NCI-H69 (cell line): ENCODE measurements at regions not wholly inside any gene's neighbourhood (a gene's known extent, or its start where the extent isn't known, plus 50 kb on each side); places are given as distances from the start of the nearest gene placed in this dataset.
"Not testable (repeated sequence)": the region's sequence is repeated elsewhere in the genome, so short reads cannot be mapped to it uniquely, and the experiment has no call there.

Experiments
- DNase-seq: peaks from one replicate; lab custom pipeline; 2025; lab: John Stamatoyannopoulos, UW

DNA sequence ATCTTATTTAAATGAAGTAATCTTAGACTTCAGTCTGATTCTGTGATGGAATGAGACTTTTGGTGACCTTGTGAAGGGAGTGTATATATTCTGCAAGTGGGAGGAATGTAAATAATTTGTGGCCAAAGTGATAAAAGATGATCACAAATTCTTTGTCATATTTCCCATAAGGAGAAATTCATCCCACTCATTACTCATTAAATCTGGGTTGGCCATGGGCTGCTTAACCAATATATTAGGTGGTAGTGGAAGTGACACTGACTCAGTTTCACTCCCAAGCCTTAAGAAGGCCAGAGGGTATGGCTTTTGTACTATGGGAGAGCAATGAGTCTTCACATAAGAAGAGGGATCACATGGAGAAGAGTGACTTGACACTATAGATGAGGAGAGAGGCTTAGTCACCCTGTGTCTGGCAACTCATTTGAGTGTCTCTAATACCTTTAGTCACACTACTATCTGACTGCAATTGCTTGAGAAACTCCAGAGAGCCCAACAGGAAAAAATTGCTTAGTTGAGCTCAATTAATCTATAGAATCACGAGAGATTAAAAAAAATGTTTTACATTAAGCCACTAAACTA, 408.2 kb upstream of the PITX2 start:
- no peak for DNase-seq

DNA sequence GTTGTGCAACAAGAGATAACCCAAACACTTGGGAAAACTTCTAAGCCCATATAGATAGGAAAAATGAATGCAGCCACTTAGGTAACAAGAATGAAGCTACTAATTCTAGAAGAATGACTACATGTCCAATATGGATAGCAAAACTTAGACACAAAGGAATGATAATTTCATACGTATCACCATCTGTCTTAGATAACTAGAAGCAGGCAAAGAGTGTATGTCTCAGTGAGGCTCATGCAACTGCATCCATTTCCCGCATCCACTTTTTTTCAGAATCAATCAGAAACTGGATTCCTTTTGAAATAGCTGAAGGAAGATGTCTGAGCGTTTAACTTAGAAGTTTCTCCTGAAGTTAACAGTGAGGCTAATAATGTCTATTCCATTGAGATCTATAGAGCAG, 408.7 kb upstream of the PITX2 start:
- no peak for DNase-seq

DNA sequence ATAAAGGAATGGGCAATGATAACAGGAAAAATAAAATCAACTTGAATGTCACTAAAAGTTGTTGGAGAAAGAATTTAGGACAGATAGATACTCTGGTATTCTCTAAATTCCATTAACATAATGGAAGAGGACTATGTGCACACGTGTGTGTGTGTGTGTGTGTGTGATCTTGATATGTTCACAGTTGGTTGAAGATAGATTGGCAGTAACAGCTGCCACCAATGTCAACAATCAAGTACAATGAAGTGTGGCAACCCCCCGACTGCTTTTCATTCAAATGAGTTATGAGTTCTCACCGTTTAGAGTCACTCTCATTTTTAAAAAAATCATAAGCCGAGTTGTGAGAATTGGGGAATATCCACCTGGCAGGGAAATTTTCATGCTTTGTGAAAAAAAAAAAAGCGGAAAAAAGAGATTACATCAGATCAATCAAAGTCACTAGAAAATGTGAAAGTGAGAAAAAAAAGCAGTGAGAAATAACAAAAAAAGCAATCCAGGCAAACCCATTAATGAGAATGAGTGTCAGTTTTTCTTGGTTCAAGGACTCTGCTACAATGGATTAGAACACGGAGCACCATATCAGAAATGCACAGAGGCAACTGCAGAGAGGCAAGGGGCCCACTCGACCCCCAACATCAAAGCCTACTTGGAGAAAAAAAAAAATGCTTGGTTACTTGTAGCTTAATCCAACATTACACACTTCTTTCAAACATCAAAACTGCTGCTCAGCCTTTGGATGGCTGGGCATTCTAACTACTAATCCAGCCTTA, 414.9 kb upstream of the PITX2 start:
- DNase-seq: peak; percentile 71

DNA sequence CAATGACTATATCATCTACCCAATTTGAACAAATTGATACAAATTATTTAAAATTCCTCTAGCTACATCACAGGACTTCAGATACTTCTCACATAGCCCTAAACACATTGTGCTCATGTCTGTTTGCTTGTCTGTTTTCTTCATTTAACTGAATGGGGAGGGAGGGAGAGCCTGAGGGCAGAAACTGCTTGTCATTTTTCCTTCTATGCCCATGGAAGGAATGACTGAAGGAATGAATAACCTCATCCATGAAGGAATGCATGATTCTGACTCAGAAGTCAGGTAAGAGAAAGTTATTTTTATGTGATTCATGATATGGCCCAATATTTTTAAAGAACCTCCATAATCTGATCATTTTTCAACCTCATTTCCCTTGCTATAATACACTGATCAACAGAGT, 418.0 kb upstream of the PITX2 start:
- no peak for DNase-seq

DNA sequence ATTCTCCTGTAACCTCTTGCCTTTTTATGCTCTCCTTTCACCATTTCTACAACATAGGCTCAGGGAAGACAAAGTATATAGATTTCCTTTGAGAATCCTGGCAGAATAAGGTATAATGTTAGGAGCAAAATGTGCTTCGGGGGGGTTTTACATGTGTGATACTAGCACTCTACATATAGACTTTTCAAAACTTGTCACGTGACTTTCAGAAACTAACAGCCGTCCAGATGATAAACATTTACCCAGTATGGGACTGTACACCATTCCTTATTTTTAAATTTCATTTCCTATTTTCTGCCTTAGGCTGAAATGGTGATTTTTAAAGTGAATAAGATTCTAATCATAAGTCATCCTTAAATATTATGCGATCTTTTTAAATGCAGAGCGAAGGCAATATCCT, 420.4 kb upstream of the PITX2 start:
- no peak for DNase-seq

DNA sequence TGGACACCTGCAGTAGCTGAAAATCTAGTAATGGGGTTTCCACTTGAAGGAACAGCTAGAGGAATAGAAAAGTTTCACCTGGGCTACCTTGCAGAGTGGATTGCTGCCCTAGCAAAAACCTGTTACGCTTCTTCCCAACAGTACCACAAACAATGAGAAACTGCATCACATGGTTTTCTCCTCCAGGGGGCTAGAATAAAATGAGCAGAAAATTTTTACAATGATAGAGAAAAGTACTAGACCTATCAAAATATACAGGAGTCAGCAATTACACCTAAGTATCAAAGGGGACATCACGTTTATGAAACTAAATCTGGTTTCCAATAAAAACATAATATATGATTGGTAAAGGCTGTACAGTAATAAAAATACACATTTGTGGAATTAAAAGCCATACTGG, 423.1 kb upstream of the PITX2 start:
- DNase-seq: no peak

DNA sequence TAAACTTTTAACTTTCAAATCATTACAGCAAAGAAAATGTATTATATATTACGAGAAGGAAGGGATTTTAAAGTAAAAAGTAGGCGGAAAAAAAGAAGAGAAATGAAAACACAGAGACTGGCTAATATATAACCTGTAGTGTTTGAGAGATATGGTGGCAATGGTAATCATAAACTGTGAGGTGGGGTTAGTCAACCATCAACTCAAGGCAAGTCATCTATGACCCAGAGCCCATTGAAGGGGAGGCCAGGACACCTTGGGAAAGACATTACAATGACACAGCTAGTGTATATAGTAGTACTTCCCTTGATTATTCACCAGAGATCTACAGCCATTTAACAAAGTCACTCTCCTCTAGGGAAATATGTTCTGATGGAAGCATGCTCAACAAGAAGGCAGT, 423.9 kb upstream of the PITX2 start:
- DNase-seq: no peak

DNA sequence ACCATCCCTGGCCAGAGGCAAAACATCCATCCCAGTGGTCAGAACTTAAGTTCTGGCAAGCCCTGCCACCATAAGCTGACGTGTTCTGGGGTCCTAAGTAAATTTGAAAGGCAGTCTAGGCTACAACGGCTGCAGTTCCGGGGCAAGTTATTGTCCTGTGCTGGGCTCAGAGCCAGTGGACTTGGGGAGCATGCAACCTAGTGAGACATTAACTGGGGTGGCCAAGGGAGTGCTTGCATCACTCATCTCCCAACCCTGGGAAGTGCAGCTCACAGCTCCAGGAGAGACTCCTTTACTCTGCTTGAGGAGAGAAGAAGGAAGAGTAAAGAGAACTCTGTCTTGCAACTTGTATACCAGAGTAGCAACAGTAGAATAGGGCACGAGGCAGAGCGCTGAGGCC, 425.4 kb upstream of the PITX2 start:
- no peak for DNase-seq

DNA sequence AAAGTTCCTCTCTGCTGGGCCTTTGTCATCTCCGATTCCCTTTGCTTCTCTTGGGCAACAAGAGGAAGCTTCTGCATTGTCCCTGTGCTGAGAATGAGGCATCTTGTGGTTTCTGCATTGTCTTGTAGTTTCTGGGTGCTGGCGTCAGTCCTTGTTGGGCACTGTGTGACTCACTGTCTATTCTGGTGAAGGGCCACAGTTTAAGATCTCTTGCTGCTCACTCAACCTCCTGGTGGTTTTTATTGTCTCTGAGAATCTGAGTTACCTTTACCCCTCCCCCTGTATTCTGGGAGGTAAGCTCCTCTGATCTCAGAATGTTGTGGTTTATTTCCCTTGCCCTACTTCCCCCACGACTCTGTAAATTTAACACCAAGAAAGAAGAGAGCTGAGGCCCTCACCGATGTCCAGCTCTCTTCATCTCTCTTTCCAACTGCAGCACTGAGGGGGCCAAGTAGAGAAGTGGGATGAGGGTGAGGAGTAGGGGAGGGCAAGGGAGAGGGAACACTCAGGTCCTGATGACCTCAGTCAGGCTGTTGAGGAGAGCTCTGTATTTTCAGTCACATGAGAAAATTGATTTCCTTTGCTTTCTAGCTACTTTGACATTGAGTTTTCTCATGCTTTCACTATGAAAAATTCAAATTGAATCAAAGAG, 441.6 kb upstream of the PITX2 start:
- DNase-seq: no peak

DNA sequence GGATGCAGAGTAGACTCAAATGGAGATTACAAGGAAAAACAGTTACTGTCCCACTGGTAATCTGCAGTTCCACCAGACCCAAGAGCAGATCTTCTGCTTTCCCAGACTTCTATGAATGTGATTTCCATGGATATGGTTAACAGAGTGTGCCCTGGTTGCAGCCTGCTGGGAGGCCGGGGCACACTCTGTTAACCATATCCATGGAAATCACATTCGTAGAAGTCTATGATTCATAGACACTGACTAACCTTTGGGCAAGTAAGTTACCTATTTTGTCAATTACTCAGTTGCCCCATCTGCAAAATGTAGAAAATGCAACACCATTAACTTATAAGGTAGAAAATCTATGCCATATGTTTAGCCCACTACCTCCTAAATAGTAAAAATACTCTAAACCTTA, 443.1 kb upstream of the PITX2 start:
- no peak for DNase-seq

DNA sequence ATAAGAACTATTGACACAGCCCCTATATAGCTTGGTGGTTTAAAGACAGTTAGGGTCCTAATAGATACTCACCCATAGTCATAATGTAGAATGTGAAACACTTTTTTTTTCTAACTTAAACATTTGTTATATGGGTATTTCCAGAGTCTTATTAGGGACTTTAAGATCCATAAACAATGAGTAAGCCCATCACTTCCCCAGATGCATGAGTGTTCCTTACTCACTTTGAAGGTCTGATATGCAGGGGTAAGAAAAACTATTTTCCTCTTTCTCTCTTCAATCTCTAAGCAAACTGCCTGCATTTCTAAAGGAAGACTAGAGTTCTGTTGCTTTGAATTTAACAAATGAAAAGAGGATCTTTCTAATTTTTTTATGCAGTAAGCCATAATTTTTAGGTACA, 443.6 kb upstream of the PITX2 start:
- no peak for DNase-seq

DNA sequence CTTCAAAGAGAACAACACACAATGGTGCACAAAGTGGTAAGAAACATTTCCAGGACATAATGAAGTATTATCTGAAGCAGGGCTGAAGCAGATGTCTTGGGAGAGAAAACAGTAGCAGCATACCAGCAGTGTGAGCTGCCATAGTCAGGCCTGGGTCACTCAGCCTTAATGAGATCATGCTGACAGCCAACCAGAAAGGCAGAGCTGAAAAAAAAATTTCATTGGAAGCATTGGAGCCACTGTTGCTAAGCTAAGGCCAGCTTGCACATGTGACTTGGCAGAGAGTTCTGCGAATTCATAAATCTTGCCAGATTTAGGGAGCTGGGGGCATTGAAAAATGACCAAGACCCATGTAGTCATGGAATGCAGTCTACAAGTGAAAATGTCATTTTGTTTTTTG, 444.0 kb upstream of the PITX2 start:
- no peak for DNase-seq

DNA sequence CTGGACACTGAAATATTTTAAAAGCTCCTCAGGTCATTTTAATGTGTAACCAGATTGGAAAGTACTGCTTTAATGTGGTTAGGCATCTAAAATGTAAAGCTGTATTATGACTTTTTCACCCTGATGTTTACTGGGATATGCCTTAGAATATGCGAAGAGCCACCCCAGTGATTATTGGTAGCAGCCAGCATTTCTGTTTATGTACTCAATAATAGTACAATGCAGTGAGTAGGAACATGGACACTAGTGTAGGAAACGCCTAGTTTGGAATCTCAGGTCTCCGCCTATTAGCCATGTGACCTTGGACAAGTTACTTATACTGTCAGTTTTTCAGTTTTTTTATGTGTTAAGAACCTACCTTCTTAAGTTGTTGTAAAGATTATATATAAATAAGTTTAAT, 446.0 kb upstream of the PITX2 start:
- no peak for DNase-seq

DNA sequence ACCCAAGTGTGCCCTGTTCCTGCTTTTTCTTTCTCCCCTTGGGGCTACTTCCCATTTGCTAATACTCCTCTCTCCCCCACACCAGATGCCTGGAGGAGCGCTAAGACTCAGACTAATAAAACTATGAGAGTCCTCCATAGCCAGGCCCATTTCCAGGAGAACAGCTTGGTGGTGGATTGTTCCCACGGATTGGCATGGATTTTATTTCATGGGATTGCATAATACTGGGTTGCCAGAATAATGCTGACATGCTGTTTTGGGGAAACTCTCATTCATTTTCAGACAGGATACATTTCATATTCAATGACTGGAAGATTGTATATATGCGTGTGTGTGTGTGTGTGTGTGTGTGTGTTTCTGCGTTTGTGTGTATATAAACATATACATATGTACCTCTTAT, 447.5 kb upstream of the PITX2 start:
- no peak for DNase-seq

DNA sequence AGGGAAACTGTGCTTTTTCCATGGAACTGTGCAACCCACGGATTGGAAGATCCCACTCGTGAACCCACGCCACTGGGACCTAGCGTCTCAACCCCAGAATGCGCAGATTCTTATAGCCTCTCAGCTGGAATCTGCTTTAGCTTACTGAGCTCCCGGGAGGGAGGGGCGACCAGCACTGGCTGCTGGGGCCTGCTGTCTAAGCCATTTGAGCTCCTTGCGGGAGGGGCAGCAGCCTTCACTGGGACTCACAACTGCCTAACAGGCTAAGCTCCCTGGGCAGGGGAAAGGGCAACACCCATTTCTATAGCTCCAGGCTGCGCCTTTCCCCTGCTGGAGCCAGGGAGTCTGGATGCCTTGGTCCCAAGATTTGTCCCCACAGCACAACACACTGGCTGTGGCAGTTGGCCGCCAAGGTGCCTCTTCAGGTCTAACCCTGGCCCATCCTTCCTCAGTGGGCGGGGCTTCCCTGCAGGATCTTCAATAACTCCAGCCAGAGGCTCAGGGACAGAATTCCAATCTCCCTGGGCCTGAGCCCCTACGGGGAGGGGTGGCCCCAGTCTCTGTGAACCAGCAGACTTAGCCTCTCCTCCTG, 451.7 kb upstream of the PITX2 start:
- DNase-seq: no peak

DNA sequence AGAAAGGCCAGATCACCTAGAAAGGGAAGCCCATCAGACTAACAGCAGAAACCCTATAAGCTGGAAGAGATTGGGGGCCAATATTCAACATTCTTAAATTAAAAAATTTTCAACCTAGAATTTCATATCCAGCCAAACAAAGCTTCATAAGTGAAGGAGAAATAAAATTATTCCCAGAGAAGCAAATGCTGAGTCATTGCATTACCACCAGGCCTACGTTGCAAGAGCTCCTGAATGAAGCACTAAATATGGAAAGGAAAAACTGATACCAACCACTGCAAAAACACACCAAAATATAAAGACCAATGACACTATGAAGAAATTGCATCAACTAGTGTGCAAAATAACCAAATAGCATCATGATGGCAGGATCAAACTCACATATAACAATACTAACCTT, 453.4 kb upstream of the PITX2 start:
- DNase-seq: not testable (repeated sequence)

DNA sequence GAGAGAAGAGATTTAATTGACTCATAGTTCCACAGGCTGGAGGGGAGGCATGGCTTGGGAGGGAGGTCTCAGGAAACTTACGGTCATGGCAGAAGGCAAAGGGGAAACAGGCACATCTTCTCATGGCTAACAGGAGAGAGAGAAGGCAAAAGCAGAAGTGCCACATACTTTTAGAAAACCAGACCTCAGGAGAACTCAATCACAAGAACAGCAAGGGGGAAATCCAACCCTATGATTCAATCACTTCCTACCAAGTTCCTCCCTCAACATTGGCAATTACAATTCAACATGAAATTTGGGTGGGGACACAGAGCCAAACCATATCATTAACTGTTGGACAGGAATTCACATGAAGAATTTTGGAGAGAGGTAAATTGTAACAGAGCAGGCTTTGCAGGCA, 485.3 kb upstream of the PITX2 start:
- DNase-seq: no peak

DNA sequence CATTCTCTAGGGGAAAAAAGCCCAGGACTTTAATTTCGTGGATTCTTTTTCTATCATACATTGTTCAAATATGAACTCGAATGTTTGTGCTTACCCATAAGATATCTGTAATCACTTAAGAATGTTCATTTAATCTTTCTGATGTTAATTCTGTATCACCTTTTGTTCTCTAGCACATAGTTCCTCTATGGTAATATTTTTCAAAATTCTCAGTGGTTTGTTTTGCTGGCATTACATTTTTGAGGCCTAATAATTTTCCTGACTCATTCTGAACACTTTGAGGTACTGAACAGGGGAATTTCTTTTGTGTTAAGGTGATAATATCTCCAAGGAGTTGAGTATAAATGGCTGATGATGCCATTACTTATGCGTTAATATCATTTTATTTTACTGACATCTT, 490.7 kb upstream of the PITX2 start:
- no peak for DNase-seq

DNA sequence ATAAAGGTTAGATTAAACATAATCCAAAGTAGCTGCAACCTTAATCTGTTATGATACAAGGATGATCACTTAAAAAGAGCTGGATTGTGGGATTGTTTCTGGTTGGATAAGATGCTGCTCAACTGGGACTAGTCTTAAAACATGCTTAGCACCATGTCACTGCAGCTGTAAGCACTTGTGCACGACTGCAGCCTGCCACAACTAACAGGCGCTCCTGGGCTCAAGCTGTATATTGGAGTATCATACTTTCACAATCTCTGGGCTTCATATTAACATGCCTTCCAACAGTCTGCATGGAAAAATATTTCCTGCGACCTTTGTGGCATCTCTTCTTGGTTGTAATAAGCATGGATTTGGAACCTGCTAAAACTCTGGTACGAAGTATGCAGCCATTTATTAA, 493.0 kb upstream of the PITX2 start:
- no peak for DNase-seq

DNA sequence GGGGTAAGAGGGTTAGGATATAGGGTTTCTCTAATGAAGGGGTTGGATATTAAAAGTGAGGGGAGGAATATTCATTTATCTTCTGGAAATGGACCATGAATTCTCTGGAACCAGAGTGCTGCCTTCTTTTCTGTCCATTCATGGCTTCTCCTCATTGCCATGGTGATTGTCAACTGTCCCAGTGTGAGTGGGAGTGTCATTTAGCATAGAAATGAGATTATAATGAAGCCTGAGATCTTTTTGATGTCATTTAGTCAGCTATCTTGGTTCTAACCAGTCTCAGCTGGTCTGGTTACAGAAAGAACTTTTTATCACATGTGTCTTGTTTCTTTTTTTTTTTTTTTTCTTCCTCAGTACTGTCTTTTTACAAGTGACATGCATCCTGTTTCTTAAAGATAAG, 497.3 kb upstream of the PITX2 start:
- DNase-seq: no peak

DNA sequence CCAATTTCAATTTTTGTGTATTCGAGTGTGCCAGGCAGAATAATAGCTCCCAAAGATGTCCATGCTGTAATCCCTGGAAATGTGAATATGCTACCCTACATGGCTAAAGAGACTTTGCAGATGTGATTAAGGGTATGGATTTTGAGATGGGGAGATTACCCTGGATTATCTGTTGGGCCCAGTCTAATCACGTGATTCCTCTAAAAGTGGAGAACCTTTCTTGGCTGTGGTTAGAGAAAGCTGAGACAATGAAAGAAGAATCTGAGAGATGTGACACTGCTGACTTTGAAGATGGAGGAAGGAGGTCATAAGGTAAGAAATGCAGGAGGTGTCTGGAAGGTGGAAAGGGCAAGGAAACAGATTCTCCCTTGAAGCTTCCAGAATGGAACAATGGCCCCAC, 503.5 kb upstream of the PITX2 start:
- DNase-seq: no peak

DNA sequence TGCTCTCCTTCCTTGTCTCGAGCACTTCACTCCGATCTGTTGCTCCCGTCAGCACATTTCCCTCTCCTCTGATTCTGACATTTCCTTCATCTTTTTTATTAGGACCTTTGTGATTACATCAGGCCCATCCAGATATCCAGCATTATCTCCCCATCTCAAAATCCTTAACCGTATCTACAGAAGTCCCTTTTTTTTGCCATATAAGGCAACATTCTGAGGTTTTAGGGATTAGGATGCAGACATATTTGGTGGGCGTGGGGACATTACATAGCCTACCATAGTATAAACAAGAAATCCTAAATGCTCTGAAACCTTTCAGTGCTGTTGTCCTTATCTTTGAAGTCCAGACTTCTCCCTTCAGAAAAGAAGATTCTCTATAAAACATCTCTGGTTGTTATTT, 505.0 kb upstream of the PITX2 start:
- no peak for DNase-seq

DNA sequence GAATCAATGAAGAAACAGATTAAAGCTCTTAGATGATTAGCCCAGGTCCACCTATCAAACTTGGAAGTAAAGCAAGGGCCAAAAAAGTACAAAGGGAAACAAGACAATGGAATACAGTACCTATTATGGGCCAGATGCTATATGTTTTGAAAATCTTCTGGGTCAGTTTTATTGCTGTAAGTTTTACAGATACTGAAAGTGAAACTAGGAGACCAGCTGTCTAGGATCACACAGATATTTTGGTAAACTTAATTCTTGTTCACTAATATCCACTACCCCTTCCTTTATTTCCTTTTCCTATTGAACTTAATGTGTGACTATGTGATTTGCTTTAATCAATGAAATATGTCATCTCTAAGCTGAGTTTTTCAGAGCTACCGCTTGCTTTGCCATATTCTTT, 505.4 kb upstream of the PITX2 start:
- no peak for DNase-seq
